ENCODE measurements at regions not wholly inside any gene's neighbourhood (a gene's known extent, or its start where the extent isn't known, plus 50 kb on each side); places are given as distances from the start of the nearest gene placed in this dataset.

DNA sequence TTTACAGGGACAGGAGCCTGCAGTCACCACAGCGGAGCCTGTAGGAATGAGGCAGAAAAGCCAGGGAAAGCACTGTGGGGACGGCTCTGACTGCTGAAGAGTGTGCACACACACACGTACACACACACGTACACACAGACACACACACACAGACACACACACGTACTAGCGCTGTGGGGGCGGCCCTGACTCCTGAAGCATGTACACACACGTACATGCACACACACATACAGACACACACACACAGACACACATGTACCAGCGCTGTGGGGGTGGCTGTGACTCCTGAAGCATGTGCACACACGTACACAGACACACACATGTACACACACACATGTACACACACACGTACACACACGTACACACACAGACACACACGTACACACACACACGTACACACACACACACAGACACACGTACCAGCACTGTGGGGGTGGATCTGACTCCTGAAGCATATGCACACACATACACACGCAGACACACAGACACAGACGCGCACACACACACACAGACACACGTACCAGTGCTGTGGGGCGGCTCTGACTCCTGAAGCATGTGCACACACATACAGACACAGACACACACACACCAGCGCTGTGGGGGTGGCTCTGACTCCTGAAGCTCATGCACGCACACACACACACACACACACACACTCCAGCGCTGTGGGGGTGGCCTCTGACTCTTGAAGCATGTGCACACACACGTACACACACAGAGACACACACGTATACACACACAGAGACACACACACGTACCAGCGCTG is 127.3 kb downstream of the DLL1 start:
- in situ Hi-C loops (cut with MboI; ENCODE audit: low sequenced_read_pairs), result no loop called here

DNA sequence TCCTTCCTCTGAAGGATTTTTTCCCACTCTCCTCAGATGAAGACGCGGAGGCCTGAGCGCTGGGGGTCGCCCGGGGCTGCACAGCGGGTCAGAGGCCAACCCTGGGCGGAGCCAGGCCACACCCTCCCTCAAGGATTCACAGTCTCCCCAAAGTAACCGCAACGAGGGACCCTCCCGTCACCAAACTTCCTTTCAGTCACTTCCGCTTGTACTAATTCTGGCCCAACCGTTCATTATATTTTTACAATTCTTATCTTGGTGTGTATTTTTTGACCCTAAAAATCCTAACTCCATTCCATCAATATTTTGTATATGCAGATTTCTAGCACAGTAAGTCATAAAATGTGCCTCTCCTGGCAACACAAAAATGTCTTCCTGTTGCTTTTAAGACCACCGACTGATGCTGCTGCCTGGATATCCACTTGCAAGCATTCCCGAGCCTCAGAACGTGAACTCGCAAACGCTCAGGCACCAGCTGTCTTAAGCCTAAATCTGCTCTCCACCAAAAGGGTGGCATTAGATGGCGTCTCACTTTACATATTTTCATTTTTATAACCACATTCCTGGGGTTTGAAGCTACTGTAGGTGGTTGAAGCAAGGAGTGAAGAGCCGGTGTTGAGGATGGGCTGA is 128.0 kb downstream of the DLL1 start:
- in situ Hi-C loops (cut with MboI; ENCODE audit: low sequenced_read_pairs), result no loop called here

DNA sequence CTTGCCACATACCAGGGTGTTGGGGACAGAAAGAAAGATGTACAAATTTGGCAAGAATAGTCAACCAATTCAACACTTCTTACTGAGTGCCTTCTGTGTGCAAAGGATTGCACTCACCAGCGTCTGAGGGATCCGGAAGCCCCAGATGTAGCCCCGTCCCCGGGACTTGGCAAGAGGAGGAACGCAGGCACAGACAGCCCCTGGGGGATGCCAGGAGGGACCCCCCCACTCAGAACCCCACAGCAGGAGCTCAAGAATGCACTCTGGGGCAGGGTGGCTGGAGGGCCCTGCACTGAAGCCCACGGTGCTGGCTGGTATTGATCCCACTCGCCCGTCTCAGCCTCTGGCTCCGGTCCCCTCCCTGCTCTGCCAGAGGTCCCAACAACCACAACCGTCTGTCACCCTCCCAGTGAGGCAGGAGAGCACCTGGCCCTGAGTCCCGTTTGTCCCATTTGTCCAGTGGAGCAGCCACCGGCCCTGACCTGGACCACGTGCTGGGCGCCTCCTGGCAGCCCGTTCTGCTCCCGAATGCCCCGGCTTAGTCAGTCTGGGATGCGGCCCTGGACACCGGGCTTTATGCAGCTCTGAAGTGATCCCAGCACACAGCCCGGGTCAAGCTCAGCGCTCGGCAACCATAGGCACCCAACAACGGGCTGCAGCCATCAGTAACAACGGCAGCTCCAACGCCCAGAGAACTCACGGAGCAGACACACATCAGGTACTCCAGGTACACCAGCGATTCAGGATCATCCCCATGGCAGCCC is 128.7 kb downstream of the DLL1 start:
- in situ Hi-C loops (cut with MboI; ENCODE audit: low sequenced_read_pairs), result no loop called here

DNA sequence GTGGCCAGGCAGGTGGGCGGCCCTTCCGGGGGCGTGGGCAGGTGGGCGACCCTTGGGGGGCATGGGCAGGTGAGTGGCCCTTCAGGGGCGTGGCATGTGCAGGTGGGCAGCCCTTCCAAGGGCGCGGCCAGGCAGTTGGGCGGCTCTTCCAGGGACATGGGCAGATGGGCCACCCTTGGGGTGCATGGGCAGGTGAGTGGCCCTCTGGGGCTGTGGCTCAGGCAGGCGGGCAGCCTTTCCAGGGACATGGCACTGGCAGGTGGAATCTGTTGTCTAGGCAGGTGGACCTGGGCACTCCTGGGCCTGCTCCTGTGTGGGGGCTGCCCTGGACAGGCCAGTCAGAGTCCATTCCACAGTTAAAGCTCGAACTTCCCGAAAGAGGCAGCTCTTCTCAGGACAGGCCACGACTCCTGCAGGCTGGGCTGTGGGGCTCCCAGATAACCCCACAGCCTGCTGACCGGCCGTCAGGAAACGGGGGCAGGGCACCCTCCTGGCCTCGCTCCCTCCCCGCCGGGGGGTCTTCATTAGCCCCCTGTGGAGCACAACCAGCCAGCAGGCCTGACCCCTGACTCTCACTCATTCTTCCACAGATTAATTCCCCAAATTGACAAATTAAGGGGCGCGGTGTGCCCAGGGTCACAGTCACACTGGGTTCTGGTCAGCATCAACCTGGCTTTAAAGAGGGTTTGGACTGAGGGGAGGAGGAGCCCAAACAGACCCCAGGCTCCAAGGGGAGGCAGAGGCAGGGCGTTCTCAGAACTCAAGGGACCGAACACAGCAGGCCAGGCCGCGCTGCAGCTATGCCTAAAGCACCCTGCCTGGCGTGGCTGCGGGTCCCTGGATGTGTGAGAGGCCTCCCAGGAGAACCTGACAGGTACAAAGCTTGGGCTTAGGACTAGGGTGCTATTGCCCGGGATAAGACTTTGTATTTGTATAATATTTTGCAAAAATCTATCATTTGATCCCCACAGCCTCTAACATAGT is 130.0 kb downstream of the DLL1 start:
- in situ Hi-C loops (cut with MboI; ENCODE audit: low sequenced_read_pairs), result no loop called here

DNA sequence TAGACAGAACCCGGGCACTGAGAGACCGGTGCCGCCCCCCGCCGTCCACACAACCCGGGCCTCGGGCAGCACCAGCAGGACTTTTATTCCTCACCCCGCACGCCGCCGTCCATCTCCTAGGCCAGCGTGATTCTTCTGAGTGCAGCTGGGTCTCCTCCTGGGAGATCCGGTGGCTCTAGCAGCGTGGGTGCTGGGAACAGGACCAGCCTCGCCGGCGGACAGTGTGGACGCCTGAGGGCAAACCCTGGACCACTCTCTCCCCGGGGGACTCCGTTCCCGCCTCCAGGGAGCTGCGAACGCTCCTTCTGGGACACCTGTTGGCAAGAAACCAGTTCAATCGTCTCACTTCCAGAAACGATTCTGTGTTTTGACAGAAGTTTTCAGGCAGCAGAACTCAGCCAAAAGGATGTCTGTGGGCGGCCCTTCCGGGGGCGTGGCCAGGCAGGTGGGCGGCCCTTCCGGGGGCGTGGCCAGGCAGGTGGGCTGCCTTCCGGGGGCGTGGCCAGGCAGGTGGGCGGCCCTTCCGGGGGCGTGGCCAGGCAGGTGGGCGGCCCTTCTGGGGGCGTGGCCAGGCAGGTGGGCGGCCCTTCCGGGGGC is 130.7 kb downstream of the DLL1 start:
- in situ Hi-C loops (cut with MboI; ENCODE audit: low sequenced_read_pairs), result no loop called here

DNA sequence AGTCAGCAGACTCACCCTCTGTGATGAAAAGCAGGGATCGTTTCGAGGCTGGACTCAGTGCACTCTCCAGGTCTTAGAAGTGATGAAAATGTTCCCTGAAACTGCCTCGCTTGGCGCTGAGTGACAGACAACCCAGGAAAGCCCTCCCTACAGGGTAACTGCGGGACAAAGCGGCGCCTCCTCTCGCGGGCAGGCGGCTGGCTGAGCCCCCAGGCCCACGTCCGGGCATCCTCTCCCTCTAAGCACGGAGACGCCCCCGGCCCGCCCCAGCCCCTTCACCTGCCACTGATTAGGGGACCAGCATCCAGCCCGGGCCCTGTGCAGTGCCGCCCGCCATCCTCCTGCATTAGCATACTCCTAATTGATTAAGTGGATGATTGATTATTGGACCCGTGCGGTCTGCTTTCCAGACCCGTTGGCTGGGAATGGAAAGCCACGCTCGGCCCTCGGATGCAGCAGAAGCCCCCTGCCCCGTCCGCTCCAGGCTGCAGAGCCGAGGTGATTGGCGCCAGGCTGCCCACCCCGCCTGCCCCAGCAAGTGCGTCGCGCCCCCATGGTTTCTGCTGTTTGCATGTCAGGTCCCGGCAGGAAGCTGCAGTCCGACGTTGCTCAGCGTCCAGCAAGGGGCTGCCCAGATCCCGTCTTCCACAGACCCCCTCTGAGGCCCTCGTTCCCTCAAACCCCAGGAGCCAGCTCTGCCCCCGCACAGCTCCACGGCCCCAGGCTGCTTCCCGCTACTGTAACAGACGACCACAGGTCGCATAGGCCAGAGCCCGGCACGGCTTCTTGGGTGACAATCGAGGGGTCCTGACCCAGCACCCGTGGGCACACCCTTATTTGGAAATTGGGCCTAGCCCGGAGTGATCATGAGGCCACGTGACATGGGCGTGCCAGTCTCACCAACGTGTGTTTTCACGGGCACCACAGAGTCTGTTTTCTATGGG is 131.6 kb downstream of the DLL1 start:
- in situ Hi-C loops (cut with MboI; ENCODE audit: low sequenced_read_pairs), result no loop called here

DNA sequence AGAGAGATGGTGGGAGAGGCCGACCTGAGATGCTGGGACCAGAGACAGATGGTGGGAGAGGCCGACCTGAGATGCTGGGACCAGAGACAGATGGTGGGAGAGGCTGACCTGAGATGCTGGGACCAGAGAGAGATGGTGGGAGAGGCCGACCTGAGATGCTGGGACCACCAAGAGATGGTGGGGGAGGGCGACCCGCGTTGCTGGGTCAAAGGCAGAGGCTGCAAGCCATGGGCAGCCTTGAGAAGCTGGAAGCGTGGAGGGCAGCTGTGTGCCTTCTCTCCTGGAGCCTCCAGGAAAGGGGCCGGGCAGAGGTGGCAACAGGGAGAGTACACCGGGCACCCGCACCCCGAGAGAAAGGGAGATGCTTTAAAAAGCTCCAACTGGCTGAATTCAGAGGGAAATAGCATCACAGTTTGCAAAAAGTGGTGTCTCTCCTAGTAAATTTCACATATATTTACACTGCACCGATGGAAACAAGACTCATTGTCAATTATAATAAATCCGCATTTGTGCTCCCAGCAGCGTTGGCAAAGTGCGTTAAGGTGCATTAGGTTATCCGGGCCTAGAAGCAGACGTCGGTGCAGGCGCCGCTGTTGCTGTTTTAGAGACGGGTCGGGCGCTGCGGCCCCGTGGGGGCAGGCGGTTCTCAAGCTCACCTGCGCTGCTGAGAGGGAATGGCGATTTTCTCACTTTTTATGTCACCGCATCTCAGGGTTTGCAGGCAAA is 132.4 kb downstream of the DLL1 start:
- in situ Hi-C loops (cut with MboI; ENCODE audit: low sequenced_read_pairs), result no loop called here

DNA sequence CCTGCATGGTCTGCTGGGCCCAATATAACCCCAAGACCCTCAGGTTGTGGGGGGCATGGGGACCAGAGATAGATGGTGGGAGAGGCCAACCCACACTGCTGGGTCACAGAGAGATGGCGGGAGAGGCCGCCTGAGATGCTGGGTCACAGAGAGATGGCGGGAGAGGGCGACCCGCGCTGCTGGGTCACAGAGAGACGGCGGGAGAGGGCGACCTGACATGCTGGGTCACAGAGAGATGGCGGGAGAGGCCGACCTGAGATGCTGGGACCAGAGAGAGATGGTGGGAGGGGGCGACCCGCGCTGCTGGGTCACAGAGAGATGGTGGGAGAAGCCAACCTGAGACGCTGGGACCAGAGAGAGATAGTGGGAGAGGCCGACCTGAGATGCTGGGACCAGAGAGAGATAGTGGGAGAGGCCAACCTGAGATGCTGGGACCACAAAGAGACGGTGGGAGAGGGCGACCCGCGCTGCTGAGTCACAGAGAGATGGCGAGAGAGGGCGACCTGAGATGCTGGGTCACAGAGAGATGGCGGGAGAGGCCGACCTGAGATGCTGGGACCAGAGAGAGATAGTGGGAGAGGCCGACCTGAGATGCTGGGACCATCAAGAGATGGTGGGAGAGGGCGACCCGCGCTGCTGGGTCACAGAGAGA is 133.2 kb downstream of the DLL1 start:
- in situ Hi-C loops (cut with MboI; ENCODE audit: low sequenced_read_pairs), result no loop called here

DNA sequence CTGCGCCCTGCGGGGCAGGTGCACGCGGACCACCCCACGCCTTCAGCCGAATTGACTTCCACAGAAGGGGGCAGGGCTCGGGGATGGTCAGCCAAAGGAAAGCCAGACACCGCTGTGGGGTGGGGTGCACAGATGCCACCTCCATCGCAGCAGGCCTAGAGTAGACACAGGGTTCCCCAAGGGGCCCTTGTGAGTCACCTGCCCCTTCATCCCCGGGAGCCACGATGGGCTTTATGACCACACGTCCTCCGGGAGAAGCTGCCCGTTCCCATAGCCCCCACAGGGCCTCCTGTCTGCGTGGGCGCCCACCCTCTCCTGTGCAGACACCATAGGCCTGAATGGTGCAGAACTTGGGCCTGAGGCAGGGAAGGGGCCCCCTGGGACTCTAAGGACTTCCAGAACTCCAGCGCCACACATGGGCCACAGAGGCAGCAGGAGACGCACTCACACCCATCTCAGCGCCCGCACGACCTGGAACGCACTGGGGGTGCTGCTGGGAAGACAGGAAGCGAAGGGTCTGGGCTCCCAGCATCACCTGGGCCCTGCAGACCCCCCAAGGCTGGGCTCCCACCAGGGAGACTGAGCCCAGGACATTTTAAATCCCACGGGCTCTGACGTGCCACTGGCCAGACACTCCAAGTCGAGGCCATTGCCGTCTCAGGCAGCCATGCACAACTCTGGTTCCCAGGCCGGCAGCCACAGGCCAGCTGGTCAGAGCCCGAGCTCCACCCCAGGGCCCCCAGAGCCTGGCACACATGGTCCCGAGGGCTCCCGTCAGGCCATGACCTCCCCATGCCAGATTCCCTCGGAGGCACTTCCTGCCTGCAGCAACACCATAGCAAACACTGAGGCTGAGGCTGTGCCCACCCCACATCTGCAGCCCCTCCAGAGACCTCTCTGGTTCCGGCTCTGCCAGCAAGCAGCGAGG is 134.2 kb downstream of the DLL1 start:
- in situ Hi-C loops (cut with MboI; ENCODE audit: low sequenced_read_pairs), result no loop called here

DNA sequence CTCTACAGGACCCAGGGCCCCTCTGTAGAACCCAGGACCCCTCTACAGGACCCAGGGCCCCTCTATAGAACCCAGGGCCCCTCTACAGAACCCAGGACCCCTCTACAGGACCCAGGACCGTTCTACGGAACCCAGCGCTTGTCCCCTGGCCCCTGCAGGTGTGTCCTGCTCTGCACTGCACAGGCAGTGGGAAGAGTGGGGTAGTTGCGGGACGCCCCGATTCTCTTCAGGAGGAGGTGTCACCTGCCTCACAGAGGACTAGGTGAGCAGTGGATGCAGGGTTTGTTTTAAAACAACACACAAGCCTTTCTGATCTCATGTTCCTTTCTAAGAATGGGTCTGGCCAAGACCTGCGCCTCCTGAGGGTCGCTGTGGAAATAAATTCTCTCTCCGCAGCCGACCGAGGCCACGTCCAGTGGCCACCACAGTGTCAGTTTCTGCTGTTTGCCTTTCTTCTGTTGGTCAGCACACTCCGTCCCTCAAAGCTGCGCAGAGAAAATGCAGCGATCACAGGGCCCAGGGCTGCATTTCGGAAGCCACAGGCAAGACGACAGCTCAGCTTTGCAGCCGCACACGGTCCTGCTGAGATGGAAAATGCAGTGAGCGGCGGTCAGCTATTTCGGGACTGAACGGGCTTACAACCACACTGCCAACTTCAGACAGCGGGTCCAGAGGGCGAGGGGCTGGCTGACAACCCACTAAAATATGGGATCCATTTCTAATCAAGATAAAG is 135.2 kb downstream of the DLL1 start:
- in situ Hi-C loops (cut with MboI; ENCODE audit: low sequenced_read_pairs), result no loop called here

DNA sequence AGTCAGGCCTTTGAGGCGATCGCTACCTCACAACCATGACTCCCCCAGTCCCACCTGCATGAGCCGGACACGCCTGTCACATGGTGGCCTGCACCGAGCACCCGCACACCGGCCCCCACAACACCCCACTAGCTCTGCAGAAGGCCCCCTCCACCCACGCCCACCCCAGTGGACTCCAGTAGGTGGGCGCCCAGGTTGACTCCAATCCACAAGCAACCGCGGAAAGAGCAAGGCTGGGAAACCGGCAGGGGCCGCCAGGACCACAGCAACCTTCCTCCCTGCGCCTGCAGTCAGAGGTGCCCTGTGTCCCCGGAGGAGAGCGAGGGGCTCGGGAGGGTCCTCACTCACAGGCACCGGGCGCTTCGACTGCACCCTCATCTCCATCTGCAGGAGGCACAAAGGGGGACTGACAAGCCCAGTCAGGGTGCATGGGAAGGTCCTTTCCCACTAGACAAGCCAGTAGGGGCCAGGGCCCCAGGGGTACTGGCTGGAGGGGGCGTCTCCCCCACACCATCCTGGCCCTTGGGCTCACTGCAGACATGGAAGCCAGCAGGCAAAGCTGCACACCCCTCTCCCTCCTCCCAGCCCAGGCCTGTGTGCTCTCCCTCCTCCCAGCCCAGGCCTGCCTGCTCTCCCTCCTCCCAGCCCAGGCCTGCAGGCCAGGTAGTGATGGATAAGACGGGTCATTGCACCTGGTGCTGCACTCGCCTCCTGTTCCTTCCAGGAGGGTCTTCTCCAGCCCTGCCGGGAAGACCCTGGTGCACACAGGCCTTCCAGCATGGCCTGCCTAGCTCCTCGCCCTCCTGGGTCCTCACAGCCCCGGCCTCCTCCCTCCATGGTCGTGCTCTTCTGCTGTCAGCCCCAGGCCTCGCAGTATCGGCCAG is 137.2 kb downstream of the DLL1 start:
- in situ Hi-C loops (cut with MboI; ENCODE audit: low sequenced_read_pairs), result no loop called here

DNA sequence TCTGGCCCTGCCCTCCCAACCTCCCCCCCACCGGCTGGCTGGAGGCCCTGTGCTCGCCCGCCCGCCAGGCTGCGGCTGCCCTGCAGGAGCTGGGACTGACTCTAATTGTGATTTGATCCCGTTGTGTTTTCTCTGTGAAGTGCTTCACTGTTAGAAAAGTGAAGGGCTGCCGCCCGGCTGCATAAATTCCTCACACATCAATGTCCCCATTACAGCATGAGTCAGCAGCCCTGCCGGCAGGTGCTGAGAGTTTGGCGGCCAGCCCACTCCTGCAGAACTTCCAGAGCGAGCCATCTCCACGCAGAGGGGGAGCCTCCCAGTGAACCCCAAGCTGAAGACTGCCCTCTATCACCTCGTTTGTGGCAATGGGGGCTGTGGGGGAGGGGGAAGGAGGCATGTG is 137.9 kb downstream of the DLL1 start:
- in situ Hi-C loops (cut with MboI; ENCODE audit: low sequenced_read_pairs), result no loop called here

DNA sequence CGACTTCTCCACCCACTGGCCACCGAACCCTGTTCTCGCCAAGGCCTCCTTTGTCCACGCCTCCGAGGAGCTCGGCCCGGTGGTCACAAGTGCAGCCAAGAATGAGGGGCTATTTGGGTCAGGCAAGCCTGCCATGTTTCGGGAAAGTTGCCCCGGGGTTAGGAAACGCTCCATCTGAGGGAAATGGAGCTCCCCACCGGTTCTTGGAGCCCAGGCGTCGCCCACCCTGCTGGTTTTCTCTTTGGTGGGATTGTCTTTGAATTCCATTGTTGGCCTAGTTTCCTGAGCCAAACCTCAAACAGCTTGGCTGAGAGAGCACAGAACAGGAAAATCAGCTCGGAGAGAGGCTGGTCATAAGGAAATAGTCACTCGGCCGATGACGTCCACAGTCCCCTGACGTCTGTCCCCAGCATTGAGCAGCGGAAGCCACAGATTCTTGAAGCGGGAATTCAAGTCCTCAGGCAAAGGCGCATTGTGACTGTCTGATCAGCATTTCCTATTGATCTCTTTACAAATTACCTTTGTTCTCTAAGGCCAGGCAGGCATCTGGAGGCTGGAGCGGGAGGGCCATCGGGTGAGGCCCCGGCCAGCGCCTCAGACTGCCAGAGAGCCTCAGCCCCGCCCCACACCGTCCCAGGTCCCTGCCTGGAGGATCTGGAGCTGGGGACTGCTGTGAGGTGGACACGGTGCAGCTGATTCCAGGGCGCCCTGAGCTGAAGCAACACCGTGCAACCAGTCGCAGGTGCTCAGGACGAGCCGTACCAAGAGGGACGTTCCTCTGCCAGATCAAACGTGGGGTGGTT is 138.6 kb downstream of the DLL1 start:
- in situ Hi-C loops (cut with MboI; ENCODE audit: low sequenced_read_pairs), result no loop called here

DNA sequence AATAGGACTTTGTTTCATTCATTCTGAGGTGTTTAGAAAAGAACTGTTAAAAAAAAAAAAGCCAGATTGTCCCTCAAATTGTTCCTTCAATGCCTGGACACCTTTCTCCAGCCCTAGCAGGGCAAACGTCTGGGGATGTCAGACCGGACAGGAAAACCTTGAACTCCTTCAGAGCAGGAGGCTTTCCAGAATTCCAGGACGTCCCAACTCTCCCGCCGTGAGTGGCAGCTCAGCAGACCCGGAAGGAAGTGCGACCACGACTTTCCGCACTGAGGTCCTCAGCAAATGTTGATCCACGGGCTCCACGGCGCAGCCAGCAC is 139.1 kb downstream of the DLL1 start:
- in situ Hi-C loops (cut with MboI; ENCODE audit: low sequenced_read_pairs), result no loop called here

DNA sequence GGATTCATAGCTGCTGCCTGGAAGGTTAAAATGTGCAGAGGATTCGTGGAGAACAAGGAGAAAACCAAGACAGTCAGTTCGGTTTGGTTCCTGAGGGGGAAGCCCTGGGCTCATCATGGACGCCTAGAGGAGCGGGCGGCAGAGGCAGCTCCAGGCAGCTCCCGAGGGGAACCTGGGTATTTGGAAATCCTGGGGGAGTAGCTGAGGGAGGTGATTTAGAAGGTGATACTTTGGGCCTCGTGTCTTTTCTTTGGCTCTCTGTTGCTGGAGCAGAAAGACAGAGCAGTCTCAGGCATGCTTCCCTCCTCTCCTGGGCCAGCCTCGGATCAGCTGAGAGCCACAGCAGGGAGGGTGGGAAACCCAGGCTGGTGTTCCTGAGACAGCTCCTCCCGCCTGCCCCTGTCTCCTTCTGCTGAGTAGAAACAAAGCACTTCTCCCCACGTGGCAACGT is 139.5 kb downstream of the DLL1 start:
- in situ Hi-C loops (cut with MboI; ENCODE audit: low sequenced_read_pairs), result no loop called here

All from HL-60/S4 (cell line).